ENCODE measurements at regions not wholly inside any gene's neighbourhood (a gene's known extent, or its start where the extent isn't known, plus 50 kb on each side); places are given as distances from the start of the nearest gene placed in this dataset.
"Not testable (repeated sequence)": the region's sequence is repeated elsewhere in the genome, so short reads cannot be mapped to it uniquely, and the experiment has no call there.

- DNase-seq = no peak
These were observed 270.8 kb upstream of the BTG1 start for GRCh38 chr12:92416385-92416812.

- DNase-seq = no peak
These were observed 268.8 kb upstream of the BTG1 start for GRCh38 chr12:92414170-92415070.

GRCh38 chr12:92413286-92413685 lies 267.6 kb upstream of the BTG1 start:
- no peak for DNase-seq

- DNase-seq = no peak
These were observed 267.2 kb upstream of the BTG1 start for GRCh38 chr12:92412856-92413255.

- DNase-seq = no peak
These were observed 266.0 kb upstream of the BTG1 start for GRCh38 chr12:92411687-92412086.

- DNase-seq = peak; percentile 54 to 59
These were observed 262.6 kb upstream of the BTG1 start for GRCh38 chr12:92408072-92408900.

GRCh38 chr12:92406404-92407070 lies 260.9 kb upstream of the BTG1 start:
- DNase-seq = not testable (repeated sequence)

- peak; percentile 45 to 53 for DNase-seq
These were observed 260.2 kb upstream of the BTG1 start for GRCh38 chr12:92405801-92406251.

GRCh38 chr12:92404921-92405320 lies 259.3 kb upstream of the BTG1 start:
- peak in 1 of 2 donors; percentile 26 for DNase-seq

- DNase-seq = no peak
These were observed 258.7 kb upstream of the BTG1 start for GRCh38 chr12:92404259-92404894.

GRCh38 chr12:92403210-92404175 lies 257.8 kb upstream of the BTG1 start:
- DNase-seq = peak; percentile 87 to 93

GRCh38 chr12:92402415-92402814 lies 256.8 kb upstream of the BTG1 start:
- DNase-seq = no peak

GRCh38 chr12:92400006-92400405 lies 254.4 kb upstream of the BTG1 start:
- peak in 1 of 2 donors; percentile 26 for DNase-seq

- peak; percentile 16 to 79 for DNase-seq
These were observed 253.1 kb upstream of the BTG1 start for GRCh38 chr12:92398565-92399309.

- no peak for DNase-seq
These were observed 251.1 kb upstream of the BTG1 start for GRCh38 chr12:92396647-92397252.

GRCh38 chr12:92395322-92395721 lies 249.7 kb upstream of the BTG1 start:
- DNase-seq = no peak

- no peak for DNase-seq
These were observed 249.2 kb upstream of the BTG1 start for GRCh38 chr12:92394895-92395294.

GRCh38 chr12:92393504-92393903 lies 247.9 kb upstream of the BTG1 start:
- no peak for DNase-seq

GRCh38 chr12:92391726-92392125 lies 246.1 kb upstream of the BTG1 start:
- peak in 1 of 2 donors; percentile 51 for DNase-seq

GRCh38 chr12:92389466-92389865 lies 243.8 kb upstream of the BTG1 start:
- no peak for DNase-seq

All from CD4-positive, alpha-beta T cell treated with Interferon alpha-2 for 1 hour (primary cell).